ENCODE measurements at regions not wholly inside any gene's neighbourhood (a gene's known extent, or its start where the extent isn't known, plus 50 kb on each side); places are given as distances from the start of the nearest gene placed in this dataset.

GRCh38 chr2:172364261-172364660 lies 63.1 kb upstream of the ITGA6 start:
- DNase-seq (ENCODE audit: low read depth), result no peak

DNA sequence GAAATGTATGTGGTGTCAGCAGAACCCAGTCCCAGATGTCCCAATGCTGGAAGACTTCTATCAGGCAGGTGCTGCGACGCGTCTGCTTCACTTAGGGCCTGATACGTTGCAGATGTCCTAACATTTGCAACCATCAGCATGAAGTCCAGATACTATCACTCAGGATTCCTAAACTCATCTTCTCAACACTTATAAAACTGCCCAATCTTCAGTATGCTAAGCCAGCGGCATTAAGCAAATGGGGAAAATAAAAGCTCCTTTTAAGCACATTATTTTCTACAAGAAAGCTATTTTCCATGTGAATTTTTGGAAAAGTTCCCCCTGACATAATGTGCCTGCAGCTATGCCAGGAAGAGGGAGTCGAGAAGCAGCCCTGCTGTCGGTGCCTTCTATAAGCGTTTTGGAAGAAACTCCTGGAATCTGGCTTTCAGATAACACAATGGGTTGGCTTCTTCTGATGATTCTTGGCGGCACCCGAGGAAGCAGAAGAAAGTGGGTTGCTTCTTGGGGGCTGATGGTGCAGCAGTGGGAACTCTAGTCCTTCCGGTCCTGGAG lies 60.7 kb upstream of the ITGA6 start:
- DNase-seq (ENCODE audit: low read depth), result no peak

GRCh38 chr2:172370821-172371455 lies 56.4 kb upstream of the ITGA6 start:
- no peak for DNase-seq (ENCODE audit: low read depth)

DNA sequence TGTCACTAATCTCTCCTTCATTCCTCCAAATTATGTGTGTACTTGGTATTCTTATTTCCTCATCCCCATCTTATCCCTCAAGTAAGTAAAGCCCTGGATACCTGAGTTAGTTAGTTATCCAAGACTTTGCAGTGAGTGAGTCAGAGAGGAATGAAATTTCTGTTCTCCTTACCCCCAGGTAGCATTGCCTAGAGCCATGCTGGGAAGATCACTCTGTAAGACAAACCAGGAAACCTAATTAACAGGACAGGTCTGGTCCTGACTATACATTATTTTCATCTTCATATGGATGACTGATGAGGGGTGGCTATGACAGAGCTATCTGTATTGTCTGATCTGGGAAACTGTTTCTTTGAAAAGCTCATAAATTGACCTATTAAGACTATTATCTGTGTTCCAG lies 55.0 kb upstream of the ITGA6 start:
- no peak for DNase-seq (ENCODE audit: low read depth)

DNA sequence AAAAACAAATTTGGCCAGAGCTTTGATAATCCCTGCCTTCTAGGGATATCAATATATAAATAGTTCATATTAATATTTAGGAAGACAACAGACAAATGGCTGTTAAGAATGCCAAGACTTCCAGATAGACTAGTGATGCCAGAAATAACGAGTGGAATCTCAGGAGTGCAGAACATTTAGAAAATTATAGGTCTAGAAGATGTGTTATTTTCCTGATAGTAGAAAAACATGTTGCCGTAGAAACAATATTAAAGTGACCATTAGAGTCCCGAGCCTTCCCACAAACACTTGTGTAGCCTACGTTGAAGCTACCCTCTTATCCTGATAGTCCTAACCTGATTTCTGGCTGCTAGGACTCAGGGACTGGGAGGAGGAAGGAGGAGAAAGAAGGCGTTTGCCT lies 54.3 kb upstream of the ITGA6 start:
- DNase-seq (ENCODE audit: low read depth), result no peak

DNA sequence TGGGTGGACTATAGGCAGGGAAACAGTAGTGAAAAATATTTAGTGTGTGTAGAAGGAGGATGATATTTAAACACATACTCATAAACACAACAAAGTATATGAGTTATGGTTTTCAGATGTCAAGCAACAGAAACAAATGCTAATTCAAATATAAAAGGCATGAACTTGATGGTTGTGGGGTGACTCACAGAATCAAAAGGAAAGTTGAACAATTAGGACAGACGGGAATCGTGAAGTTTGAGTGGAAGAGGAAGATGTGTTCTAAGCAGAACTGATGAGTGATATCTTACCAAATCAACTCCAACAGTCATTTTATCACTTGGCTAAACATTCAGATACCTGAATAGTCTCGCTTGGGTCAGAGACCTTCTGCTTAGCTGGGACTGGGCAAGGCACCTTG lies 53.6 kb upstream of the ITGA6 start:
- DNase-seq (ENCODE audit: low read depth), result no peak

DNA sequence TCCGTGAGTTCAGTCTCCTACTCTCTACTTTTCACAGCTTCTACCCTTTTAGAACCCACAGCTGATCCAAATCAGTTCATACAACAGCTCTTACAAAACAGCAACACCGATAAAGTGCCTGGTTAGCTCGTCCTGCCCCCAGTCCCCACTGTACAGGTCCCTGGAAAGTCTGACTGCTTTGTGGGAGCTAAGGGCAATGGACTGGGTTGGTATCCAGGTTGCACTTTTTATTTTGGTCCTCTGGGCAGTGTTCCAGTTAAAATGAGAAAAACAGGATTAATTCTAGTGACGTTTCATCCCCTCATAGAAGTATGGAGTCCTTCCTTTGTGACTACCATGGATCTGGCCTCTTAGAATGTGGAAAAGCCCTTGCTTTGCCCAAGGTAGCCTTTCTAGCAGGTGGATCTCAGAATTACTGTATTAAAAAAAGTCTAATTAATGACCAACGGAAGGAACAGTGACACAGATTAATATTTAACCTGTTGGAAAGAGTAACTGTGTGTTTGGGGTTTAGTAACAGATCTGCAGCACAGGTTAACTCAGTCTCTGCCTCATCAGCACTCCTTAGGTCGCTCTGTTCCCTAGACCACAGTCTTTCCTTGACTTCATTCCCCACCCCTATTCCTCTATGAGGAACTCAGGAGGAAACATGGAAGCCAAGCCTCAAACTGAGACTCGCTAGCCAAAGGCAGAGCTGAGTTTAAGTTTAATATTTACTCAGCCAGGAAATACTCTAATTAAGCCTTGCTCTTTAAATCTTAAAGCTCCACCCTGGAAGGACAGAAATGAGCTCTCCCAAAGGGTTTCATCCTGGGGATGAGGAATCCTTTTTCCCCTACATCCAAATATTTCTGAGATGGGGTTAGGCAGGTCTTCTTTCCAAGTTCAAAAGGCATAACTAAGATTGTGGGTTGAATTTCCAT lies 52.8 kb upstream of the ITGA6 start:
- no peak for DNase-seq (ENCODE audit: low read depth)

DNA sequence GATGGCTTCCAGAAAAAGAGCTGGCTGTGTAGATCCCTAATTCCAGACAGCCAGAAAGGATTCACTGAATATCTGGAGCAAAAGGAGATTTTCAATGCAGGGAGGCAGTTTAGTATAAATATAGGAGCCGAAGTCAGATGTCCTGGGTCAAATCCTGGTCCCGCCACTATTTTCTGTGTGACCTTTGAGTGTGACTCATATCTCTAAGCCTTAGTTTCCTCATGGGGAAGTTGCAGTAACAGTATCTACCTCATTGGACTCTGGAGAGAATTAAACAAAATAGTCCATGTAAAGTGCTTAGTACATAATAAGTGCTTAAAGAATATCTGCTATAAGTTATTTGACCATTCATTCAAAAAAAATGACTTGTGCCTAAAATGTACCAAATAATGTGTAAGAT lies 52.1 kb upstream of the ITGA6 start:
- no peak for DNase-seq (ENCODE audit: low read depth)

GRCh38 chr2:172376016-172376415 lies 51.4 kb upstream of the ITGA6 start:
- no peak for DNase-seq (ENCODE audit: low read depth)

DNA sequence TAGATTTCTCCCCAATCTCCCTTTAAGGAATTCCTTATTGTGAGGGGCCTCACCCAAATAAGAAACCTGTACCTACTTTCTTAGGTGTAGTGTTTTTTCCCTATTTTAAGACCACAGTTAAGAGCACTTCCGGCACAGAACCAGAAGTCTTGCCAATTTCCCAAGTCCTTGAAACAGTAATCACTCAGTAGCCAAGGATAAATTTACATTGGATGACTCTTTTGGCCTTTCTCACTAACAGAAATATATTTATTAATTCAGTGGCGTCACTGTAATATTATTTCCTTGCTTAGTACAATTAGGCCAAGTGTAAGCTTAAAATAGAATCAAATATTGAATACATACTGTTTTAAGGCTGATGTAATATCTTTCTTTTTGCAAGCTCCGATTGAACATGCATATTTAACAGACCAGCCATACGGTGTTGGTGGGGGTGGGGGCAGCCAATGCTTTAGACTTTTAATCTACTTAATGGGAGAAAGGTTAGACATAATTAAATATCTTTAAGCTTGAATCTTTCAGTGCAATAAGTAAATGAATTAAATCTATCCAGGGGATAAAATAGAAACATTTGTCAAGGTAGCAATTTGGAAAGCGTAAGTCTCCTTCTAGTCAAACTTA lies 50.8 kb upstream of the ITGA6 start:
- no peak for DNase-seq (ENCODE audit: low read depth)

- no peak for DNase-seq (ENCODE audit: low read depth)
These were observed 50.0 kb upstream of the ITGA6 start for GRCh38 chr2:172377408-172377807.

All from stromal cell of bone marrow (primary cell).